HUES48 (cell line): ENCODE measurements at regions not wholly inside any gene's neighbourhood (a gene's known extent, or its start where the extent isn't known, plus 50 kb on each side); places are given as distances from the start of the nearest gene placed in this dataset.

Experiments
- H3K27ac ChIP-seq: one replicate; pipeline ENCODE4 v1.7.0; 2013; ENCODE audit warnings: low read depth, low read length, inconsistent platforms
- H3K27me3 ChIP-seq: 2 replicates; pipeline ENCODE4 v1.6.1; 2013; ENCODE audit warnings: mild to moderate bottlenecking, low read length; ENCODE audit not compliant: control insufficient read depth, insufficient read depth
- H3K36me3 ChIP-seq: 2 replicates; pipeline ENCODE4 v1.6.1; 2013; ENCODE audit warnings: low read length; ENCODE audit not compliant: control insufficient read depth, insufficient read depth
- H3K4me1 ChIP-seq: 2 replicates; pipeline ENCODE4 v1.6.1; 2013; ENCODE audit warnings: mild to moderate bottlenecking, low read length; ENCODE audit not compliant: control insufficient read depth, insufficient read depth
- H3K4me3 ChIP-seq: 2 replicates; pipeline ENCODE4 v1.5.1; 2013; ENCODE audit warnings: mild to moderate bottlenecking, low read depth, low read length
- H3K9ac ChIP-seq: 2 replicates; pipeline ENCODE4 v1.6.1; 2013; ENCODE audit warnings: mild to moderate bottlenecking, low read depth, low read length, moderate library complexity
- H3K9me3 ChIP-seq: 2 replicates; pipeline ENCODE4 v1.6.1; 2013; ENCODE audit warnings: low read length; ENCODE audit not compliant: control insufficient read depth, insufficient read depth

GRCh38 chr6:130761286-130761685, 65.9 kb upstream of the SMLR1 start:
- no peaks in the 10 kb centered on the region for H3K27me3 ChIP-seq
- H3K4me3 ChIP-seq: no peak overlapping the region
- H3K36me3 ChIP-seq: no peaks in the 10 kb centered on the region
- H3K4me1 ChIP-seq: 0 out of 2 replicates have a peak, but pooled peaks cover 4% of the 10 kb centered on the region
- H3K9ac ChIP-seq: no peak overlapping the region
- H3K9me3 ChIP-seq: no peaks in the 10 kb centered on the region
- H3K27ac ChIP-seq: no peak overlapping the region

- H3K9me3 ChIP-seq: no peaks in the 10 kb centered on the region
- H3K9ac ChIP-seq: no peak overlapping the region
- H3K27me3 ChIP-seq: no peaks in the 10 kb centered on the region
- no peak overlapping the region for H3K27ac ChIP-seq
- 0 out of 2 replicates have a peak, but pooled peaks cover 4% of the 10 kb centered on the region for H3K4me1 ChIP-seq
- no peak overlapping the region for H3K4me3 ChIP-seq
- H3K36me3 ChIP-seq: no peaks in the 10 kb centered on the region
Measured at GRCh38 chr6:130765181-130765727, 62.0 kb upstream of the SMLR1 start.

GRCh38 chr6:130766239-130767144, 60.7 kb upstream of the SMLR1 start:
- no peaks in the 10 kb centered on the region for H3K27me3 ChIP-seq
- 0 out of 2 replicates have a peak, but pooled peaks cover 4% of the 10 kb centered on the region for H3K4me1 ChIP-seq
- H3K4me3 ChIP-seq: no peak overlapping the region
- H3K9me3 ChIP-seq: no peaks in the 10 kb centered on the region
- no peak overlapping the region for H3K27ac ChIP-seq
- H3K36me3 ChIP-seq: no peaks in the 10 kb centered on the region
- H3K9ac ChIP-seq: no peak overlapping the region

- no peak overlapping the region for H3K9ac ChIP-seq
- no peaks in the 10 kb centered on the region for H3K9me3 ChIP-seq
- no peaks in the 10 kb centered on the region for H3K27me3 ChIP-seq
- H3K4me1 ChIP-seq: 0 out of 2 replicates have a peak, but pooled peaks cover 4% of the 10 kb centered on the region
- H3K4me3 ChIP-seq: no peak overlapping the region
- no peak overlapping the region for H3K27ac ChIP-seq
- H3K36me3 ChIP-seq: no peaks in the 10 kb centered on the region
Measured at GRCh38 chr6:130769861-130770260, 57.3 kb upstream of the SMLR1 start.

GRCh38 chr6:130771741-130772140, 55.5 kb upstream of the SMLR1 start:
- Histone ChIP-seq H3K27ac (no peak overlapping the region), H3K27me3 (no peaks in the 10 kb centered on the region), H3K4me1 (no peaks in the 10 kb centered on the region), H3K4me3 (no peak overlapping the region), H3K9ac (no peak overlapping the region), H3K9me3 (no peaks in the 10 kb centered on the region), H3K36me3 (no peaks in the 10 kb centered on the region)

GRCh38 chr6:130773860-130774259, 53.3 kb upstream of the SMLR1 start:
- no peaks in the 10 kb centered on the region for H3K36me3 ChIP-seq
- no peaks in the 10 kb centered on the region for H3K27me3 ChIP-seq
- no peak overlapping the region for H3K4me3 ChIP-seq
- H3K9ac ChIP-seq: no peak overlapping the region
- H3K4me1 ChIP-seq: no peaks in the 10 kb centered on the region
- H3K9me3 ChIP-seq: no peaks in the 10 kb centered on the region
- H3K27ac ChIP-seq: no peak overlapping the region

GRCh38 chr6:130775411-130776012, 51.7 kb upstream of the SMLR1 start:
- Histone ChIP-seq H3K4me1 (no peaks in the 10 kb centered on the region), H3K4me3 (no peak overlapping the region), H3K27ac (no peak overlapping the region), H3K27me3 (no peaks in the 10 kb centered on the region), H3K36me3 (no peaks in the 10 kb centered on the region), H3K9me3 (no peaks in the 10 kb centered on the region), H3K9ac (no peak overlapping the region)

GRCh38 chr6:130776287-130776925, 50.8 kb upstream of the SMLR1 start:
- Histone ChIP-seq H3K4me3 (no peak overlapping the region), H3K27ac (no peak overlapping the region), H3K27me3 (no peaks in the 10 kb centered on the region), H3K4me1 (no peaks in the 10 kb centered on the region), H3K36me3 (no peaks in the 10 kb centered on the region), H3K9me3 (no peaks in the 10 kb centered on the region), H3K9ac (no peak overlapping the region)
